A673 (cell line): ENCODE measurements at regions not wholly inside any gene's neighbourhood (a gene's known extent, or its start where the extent isn't known, plus 50 kb on each side); places are given as distances from the start of the nearest gene placed in this dataset.

Source experiments
- BruUV-seq: library from RNA; stranded (reverse); fragments of 400-500 nt; replicated peaks from 2 replicates; lab custom pipeline; 2021; lab: Mats Ljungman, UMichigan
- CTCF ChIA-PET: fragments of 300-600 bp; sonication (Branson Sonifier 250); formaldehyde crosslinking; loops from one replicate; lab custom pipeline; 2022; ENCODE audit warnings: antibody characterized with exemption; lab: Charles Lee
- POLR2A ChIA-PET: fragments of 300-600 bp; sonication (Branson Sonifier 250); formaldehyde crosslinking; loops from one replicate; lab custom pipeline; 2022; ENCODE audit warnings: antibody characterized with exemption; ENCODE audit not compliant: low non-redundant PET; lab: Charles Lee
- DNase-seq: peaks from one replicate; pipeline ENCODE4 v3.0.0-alpha.2; 2015; ENCODE audit warnings: low spot score
- H3K27ac ChIP-seq: fragments of 200-600 bp; sonication (generic); 2 replicates; pipeline ENCODE4 v1.5.1; 2016; ENCODE audit warnings: mixed run types, low read depth, mild to moderate bottlenecking, mixed read lengths, antibody characterized with exemption, low read length; ENCODE audit not compliant: poor library complexity, severe bottlenecking
- H3K27me3 ChIP-seq: fragments of 200-600 bp; sonication (generic); replicated peaks from 2 replicates; pipeline ENCODE4 v1.6.1; 2017; ENCODE audit warnings: mixed run types, low read depth, mild to moderate bottlenecking, mixed read lengths, antibody characterized with exemption, low read length; ENCODE audit not compliant: insufficient read depth, poor library complexity
- H3K36me3 ChIP-seq: fragments of 200-600 bp; sonication (generic); 2 replicates; pipeline ENCODE4 v1.6.1; 2016; ENCODE audit warnings: mixed run types, mild to moderate bottlenecking, mixed read lengths, antibody characterized with exemption, low read length; ENCODE audit not compliant: insufficient read depth, poor library complexity, severe bottlenecking
- H3K4me1 ChIP-seq: fragments of 200-600 bp; sonication (generic); 2 replicates; pipeline ENCODE4 v1.6.1; 2017; ENCODE audit warnings: mixed run types, mild to moderate bottlenecking, mixed read lengths, antibody characterized with exemption, low read length; ENCODE audit not compliant: insufficient read depth, poor library complexity, severe bottlenecking
- H3K4me3 ChIP-seq: fragments of 200-600 bp; sonication (generic); 2 replicates; pipeline ENCODE4 v1.5.1; 2016; ENCODE audit warnings: low read depth, mixed run types, mild to moderate bottlenecking, mixed read lengths, low read length; ENCODE audit not compliant: poor library complexity, severe bottlenecking
- H3K9me3 ChIP-seq: fragments of 200-600 bp; sonication (generic); 2 replicates; pipeline ENCODE4 v1.6.1; 2016; ENCODE audit warnings: mixed run types, low read depth, mild to moderate bottlenecking, mixed read lengths, antibody characterized with exemption, low read length; ENCODE audit not compliant: poor library complexity, severe bottlenecking
- EZH2 ChIP-seq: fragments of 200-600 bp; sonication (generic); IDR thresholded peaks from 2 replicates; pipeline ENCODE4 v1.6.1; 2017; ENCODE audit warnings: borderline replicate concordance, low read depth, mild to moderate bottlenecking, mixed read lengths, antibody characterized with exemption, low read length; ENCODE audit not compliant: poor library complexity, severe bottlenecking
- intact Hi-C: fragments of 100-400 bp; cut with micrococcal nuclease; formaldehyde crosslinking; loops from one replicate; pipeline ENCODE4 v1.10.0; 2022; ENCODE audit not compliant: unreplicated experiment
- TF ChIP-seq, protein P1 (sequence below): fragments of 300-800, 200-600 bp; sonication (generic); conservative IDR thresholded peaks from 2 replicates; pipeline ENCODE4 v1.5.1; 2017; ENCODE audit warnings: low read depth, mild to moderate bottlenecking, antibody characterized with exemption, low read length, moderate library complexity, mixed read lengths

DNA sequence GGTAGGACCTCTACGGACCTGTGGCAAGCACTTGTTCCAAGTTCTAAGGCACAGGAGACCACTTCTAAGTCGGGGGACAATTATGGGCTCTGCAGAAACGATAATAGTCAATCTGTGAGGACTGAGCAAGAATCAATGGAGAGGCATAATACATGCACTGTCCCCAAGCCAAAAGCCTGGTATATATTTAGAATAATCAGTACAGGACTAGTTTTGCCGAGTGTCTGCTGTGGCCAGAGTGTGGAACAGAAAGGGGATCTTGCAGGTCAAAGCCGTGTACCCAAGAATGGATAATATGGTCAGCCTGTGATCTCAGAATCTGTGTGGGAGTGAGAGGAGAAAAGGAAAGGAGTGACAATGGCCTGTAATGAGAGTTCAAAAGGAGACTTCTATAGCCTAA lies 80.2 kb upstream of the GNAO1 start:
- ChIA-PET CTCF (no interaction called here), POLR2A (no interaction called here)
- BruUV-seq = no TSS peak
- no peaks in the 10 kb centered on the region for H3K9me3 ChIP-seq
- peaks cover 5% of the 10 kb centered on the region for H3K27me3 ChIP-seq
- no peaks in the 10 kb centered on the region for H3K4me1 ChIP-seq
- H3K27ac ChIP-seq = no peak overlapping the region
- intact Hi-C loops = no loop called here
- no peak overlapping the region for H3K4me3 ChIP-seq
- no peak for DNase-seq
- TF ChIP-seq EZH2 = no peak
- TF ChIP-seq, protein P1, sequence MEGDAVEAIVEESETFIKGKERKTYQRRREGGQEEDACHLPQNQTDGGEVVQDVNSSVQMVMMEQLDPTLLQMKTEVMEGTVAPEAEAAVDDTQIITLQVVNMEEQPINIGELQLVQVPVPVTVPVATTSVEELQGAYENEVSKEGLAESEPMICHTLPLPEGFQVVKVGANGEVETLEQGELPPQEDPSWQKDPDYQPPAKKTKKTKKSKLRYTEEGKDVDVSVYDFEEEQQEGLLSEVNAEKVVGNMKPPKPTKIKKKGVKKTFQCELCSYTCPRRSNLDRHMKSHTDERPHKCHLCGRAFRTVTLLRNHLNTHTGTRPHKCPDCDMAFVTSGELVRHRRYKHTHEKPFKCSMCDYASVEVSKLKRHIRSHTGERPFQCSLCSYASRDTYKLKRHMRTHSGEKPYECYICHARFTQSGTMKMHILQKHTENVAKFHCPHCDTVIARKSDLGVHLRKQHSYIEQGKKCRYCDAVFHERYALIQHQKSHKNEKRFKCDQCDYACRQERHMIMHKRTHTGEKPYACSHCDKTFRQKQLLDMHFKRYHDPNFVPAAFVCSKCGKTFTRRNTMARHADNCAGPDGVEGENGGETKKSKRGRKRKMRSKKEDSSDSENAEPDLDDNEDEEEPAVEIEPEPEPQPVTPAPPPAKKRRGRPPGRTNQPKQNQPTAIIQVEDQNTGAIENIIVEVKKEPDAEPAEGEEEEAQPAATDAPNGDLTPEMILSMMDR = no peak
- no peaks in the 10 kb centered on the region for H3K36me3 ChIP-seq

DNA sequence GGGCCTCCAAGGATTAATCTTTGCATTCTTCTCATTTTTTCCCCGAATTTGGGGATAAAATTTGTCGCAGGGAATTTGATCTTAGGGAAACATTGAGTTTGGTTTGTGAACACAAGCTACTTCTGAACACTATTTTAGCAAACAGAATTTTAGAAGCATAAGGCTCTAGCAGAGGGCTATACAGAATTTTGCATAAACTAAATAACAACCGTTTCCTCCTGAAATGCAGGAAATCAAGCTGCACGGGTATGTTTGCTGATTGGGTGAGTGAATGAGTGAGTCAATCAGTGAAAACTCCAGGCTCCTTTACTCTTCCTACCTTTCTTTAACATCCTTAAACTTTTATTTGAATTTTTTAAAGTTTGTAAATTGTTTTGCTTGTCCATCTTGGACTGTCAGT lies 81.3 kb upstream of the GNAO1 start:
- Histone ChIP-seq H3K36me3 (no peaks in the 10 kb centered on the region), H3K9me3 (no peaks in the 10 kb centered on the region), H3K4me3 (no peak overlapping the region), H3K27ac (no peak overlapping the region), H3K4me1 (no peaks in the 10 kb centered on the region), H3K27me3 (no peaks in the 10 kb centered on the region)
- intact Hi-C loops = no loop called here
- ChIA-PET CTCF (no interaction called here), POLR2A (no interaction called here)
- TF ChIP-seq, protein P1 = no peak
- TF ChIP-seq EZH2 = no peak
- no peak for DNase-seq
- no TSS peak for BruUV-seq

DNA sequence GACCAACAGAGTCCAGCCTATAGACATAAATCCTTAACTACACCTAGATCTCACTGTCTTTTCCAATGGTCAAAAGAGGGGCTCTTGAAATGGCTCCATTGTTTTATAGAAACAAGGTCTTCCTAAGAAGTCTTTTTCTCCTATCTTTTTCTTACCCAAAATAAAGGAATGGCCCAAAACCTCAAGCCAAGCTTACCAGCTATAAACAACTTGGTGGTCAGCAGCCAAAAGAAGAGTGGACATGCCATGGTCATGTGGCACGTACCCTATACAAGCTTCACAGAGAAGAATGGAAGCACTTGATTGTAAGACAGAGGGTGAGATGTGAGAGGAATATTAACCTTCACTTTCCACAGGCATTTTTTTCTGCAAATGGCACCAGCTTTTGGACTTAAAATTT lies 82.1 kb upstream of the GNAO1 start:
- no peak for TF ChIP-seq EZH2
- TF ChIP-seq, protein P1 = no peak
- H3K4me1 ChIP-seq = no peaks in the 10 kb centered on the region
- ChIA-PET CTCF (no interaction called here), POLR2A (no interaction called here)
- no peak overlapping the region for H3K27ac ChIP-seq
- no peaks in the 10 kb centered on the region for H3K27me3 ChIP-seq
- intact Hi-C loops = no loop called here
- no peak overlapping the region for H3K4me3 ChIP-seq
- no peak for DNase-seq
- BruUV-seq = no TSS peak
- H3K36me3 ChIP-seq = no peaks in the 10 kb centered on the region
- H3K9me3 ChIP-seq = no peaks in the 10 kb centered on the region
